HG03196 (cell line): ENCODE measurements at regions not wholly inside any gene's neighbourhood (a gene's known extent, or its start where the extent isn't known, plus 50 kb on each side); places are given as distances from the start of the nearest gene placed in this dataset.
"Not testable (repeated sequence)": the region's sequence is repeated elsewhere in the genome, so short reads cannot be mapped to it uniquely, and the experiment has no call there.

ENCODE experiments used
- ATAC-seq: cut with Tn5 transposase; IDR thresholded peaks from one replicate; pipeline ENCODE4 v1.9.1; 2021; ENCODE audit not compliant: unreplicated experiment

DNA sequence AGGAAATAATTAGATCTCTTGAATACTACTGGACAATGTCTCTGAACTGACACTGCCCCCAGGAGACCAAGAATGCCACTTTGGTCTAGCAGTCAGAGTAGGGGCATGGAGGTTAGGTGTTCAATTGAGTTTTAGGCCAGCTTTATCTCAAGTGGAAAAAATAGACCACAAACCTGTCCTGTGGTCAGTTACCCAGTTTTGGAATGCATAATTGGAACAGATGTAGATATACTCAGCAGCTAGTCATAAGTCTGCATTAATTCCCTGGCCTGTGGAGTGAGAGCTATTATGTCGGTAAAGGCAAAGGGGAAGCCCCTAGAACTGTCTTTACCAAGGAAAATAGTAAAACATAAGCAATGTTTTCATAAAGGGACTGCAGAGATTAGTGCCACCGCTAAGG is 587.7 kb downstream of the GLUD2 start:
- ATAC-seq, result no peak

GRCh38 chrX:121639781-121640180 is 592.4 kb downstream of the GLUD2 start:
- no peak for ATAC-seq

GRCh38 chrX:121641560-121641959 is 594.1 kb downstream of the GLUD2 start:
- no peak for ATAC-seq

DNA sequence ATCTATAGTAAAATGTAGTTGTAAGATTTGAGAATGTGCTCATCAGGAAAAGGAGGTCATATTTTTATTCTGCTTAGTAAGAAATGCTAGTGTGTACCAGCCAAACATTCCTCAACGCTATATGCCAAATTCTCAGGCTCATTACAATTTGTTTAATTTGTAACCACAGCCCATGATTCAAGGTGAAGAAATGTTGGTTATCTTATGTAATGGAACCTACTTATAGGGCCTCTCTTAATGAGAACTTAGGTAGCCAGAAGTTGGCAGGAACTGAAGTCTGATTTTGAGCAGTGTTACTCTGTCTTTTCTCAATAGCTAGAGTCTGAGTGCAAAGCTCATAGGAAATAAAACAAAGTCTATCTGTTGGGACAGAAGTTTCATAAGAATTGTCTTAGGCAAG is 595.0 kb downstream of the GLUD2 start:
- ATAC-seq, result no peak

DNA sequence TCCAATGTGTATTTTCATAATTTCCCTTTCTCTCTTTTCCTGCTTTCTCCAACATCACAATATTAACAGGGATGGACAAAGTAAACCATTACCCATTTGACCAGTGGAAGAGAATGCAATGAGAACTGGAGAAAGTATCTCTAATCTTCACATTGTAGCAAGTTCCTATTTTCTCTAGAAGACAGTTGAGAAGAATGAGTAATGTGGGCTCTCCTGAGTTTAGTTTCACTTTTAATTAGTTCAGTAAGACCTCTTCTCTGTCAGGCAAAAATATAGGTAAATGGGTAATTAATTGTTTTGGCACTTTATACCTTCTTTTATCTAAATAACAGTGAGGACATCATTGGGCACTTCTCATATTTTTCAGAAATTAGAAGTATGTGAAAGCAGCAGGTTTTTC is 602.0 kb downstream of the GLUD2 start:
- ATAC-seq, result no peak

DNA sequence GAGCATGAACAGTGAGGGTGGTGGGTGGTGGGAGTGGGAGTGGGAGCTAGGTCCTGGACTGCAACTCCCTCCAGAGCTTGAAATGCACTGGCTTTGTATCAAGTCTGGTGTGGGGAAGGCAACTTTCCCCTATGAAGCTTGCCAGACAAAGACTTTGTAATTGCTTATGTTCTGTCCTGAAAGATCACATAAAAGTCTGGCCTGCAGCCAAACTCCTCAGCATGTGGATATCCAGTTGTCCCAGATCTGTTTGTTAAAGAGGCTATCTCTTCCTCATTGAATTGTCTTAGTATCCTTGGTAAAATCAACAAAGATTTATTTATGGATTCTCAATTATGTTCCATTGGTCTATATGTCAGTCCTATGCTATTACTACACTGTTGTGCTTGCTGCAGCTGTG is 607.9 kb downstream of the GLUD2 start:
- ATAC-seq, result no peak

DNA sequence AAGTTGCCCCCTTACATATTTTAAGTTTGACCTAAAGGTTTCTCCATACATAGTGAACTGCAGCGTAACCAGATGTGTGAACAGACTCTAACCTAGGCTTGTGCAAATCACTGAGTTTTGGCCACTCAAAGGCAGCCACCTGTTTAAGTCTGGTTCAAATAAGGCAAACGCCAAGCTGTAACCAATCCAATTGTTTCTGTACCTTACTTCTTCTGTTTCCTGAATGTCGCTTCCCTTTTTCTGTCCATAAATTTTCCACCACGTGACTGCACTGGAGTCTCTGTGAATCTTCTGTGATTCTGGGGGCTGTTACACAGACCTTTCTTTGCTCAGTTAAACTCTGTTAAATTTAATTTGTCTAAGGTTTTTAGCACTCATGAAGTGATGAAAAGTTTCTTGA is 618.8 kb downstream of the GLUD2 start:
- no peak for ATAC-seq

GRCh38 chrX:121671649-121672048 is 624.2 kb downstream of the GLUD2 start:
- ATAC-seq, result no peak

- ATAC-seq, result not testable (repeated sequence)
These were observed 661.8 kb downstream of the GLUD2 start for GRCh38 chrX:121709236-121709635.

DNA sequence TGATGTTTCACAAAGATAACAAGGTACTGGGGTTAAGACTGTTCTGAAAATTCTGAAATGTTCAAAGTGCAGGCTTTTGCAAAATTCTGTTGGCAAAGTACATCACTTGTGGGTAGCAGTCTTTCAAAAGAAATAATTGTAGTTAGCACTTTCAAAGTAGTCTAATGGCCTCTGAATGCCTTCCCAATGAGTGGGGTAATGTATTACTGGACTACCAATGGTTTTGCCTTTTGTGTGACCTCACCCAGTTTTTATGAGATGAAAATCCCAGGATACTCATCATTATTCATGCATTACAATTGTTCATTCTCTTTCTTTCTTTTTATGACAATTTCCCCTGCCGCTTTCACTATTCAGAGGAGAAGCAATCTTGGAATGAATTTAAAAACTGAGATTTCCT is 686.1 kb downstream of the GLUD2 start:
- no peak for ATAC-seq

GRCh38 chrX:121746105-121746504 is 698.7 kb downstream of the GLUD2 start:
- no peak for ATAC-seq

GRCh38 chrX:121753602-121754001 is 706.2 kb downstream of the GLUD2 start:
- not testable (repeated sequence) for ATAC-seq

GRCh38 chrX:121754301-121754700 is 706.9 kb downstream of the GLUD2 start:
- ATAC-seq, result no peak

GRCh38 chrX:121755541-121755940 is 708.1 kb downstream of the GLUD2 start:
- ATAC-seq, result no peak

DNA sequence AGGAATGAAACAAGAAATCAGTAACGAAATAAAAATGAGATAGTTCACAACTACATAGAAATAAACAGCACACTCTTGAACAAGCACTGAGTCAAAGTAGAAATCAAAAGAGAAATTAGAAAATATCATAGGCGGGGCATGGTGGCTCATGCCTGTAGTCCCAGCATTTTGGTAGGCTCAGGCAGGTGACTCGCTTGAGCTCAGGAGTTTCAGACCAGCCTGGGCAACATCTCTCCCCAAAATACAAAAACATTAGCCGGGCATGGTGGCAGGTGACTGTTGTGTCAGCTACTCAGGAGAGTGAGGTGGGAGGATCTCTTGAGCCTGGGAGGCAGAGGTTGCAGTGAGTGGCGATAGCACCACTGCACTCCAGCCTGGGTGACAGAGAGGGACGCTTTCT is 714.4 kb downstream of the GLUD2 start:
- no peak for ATAC-seq

GRCh38 chrX:121763671-121764070 is 716.3 kb downstream of the GLUD2 start:
- no peak for ATAC-seq

DNA sequence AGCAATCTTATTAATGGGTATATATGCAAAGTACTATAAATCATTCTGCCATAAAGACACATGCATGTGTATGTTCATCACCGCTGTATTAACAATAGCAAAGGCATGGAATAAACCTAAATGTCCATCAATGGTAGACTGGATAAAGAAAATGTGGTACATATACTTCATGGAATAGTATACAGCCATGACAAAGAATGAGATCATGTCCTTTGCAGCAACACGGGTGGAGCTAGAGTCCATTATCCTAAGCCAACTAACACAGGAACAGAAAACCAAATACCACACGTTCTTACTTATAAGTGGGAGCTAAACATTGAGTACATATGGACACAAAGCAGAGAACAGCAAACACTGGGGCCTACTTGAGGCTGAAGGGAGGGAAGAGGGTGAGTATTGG is 720.8 kb downstream of the GLUD2 start:
- ATAC-seq, result not testable (repeated sequence)

GRCh38 chrX:121781991-121782390 is 734.6 kb downstream of the GLUD2 start:
- ATAC-seq, result no peak

DNA sequence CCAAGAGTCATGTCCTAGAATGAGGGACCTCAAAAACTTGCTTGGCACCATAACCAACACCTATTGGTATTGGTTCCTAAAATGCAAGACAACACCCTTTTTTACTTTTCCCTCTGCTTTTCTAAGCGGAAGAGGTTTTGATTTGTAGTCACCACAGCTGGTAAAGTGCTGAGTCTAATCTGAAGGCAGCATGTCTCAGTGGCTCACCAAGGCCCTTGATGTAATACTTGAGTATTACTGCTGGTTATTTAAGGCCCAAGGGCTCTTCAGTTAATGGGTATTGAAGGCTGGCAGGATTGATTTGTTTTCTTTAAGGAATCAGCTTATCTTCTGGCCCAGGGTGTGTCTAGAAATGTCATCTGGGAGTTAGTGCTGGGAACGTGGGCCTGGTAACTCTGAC is 735.1 kb downstream of the GLUD2 start:
- ATAC-seq, result no peak

GRCh38 chrX:121782976-121783375 is 735.6 kb downstream of the GLUD2 start:
- no peak for ATAC-seq

DNA sequence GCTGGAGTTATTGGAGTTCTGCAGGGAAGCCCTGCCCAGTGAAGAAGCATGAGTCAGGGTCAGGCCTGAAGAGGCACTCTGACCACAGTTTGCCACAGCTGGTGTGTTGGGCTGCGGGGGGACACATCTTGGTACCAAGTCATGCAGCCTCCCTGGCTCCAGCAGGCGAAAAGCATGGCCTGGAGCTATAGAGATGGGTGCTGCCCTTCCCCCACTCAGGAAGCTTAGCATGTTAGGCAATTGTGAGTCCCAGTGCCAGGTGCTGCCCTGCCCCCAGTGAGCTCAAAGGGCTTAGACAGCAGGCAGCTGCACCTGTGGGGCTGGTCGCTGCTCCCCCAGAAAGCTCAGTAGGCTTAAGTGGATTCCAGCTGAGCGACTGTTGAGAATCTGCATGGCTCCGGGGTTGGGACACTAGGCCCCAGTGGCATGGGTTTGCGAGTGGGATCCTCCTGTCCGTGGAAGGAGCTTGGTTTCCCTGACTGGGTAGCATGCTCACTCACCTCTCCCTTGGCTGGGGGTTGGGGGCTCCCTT is 755.5 kb downstream of the GLUD2 start:
- ATAC-seq, result no peak

DNA sequence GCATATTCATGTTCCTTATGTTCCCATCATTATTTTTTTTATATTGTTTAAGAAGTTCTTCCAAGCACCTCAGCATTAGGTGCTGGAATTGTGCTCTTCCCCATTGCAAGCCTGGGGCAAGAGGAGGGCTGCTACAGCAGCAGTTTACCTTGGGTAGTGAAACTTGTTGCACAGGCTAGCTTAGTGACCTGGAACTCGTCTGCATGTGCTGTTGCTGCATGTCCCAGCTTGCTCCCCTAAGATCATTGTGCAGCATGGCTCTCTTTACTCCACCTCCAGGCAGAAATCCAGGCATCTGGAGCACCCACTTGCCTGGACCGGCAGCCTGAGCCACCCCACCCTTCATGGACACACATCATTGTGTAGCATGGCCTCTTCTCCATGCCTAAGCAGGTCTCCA is 776.0 kb downstream of the GLUD2 start:
- no peak for ATAC-seq

DNA sequence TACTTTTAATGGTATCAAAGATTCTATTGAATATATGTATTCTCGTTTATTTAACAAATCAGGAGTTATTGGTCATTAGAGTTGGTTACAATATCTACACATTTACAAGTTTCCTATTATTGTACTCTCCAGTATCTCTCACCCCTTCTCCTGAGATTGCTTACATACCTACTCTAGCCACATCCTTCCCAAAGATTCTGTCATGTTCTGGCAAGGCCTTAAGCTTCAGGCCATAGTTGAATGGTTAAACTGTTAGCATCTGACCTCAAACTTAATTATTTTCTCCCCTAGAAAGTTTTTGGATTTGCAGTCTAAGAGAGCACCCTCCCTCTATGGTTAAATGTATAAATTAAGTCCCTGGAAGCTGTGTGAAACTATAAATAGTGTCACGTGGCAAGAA is 784.2 kb downstream of the GLUD2 start:
- ATAC-seq, result no peak

DNA sequence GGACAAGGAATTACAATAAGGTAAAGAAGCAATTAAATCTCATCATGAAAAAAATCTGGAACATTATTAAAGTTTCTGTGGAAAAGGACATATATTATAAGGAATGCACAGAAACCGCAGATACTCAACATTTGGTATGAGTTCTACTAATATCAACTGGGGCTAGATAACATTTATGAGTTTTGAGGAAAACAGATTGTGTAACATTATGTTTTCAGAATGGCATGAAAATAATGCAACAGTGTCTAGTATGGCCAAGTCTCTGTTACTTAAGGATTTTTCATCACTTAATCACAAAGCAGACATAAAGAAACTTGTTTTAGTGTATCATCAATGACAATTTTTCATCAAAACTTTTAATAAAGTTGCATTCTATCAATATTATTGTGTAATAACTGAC is 785.0 kb downstream of the GLUD2 start:
- no peak for ATAC-seq
